ENCODE measurements at regions not wholly inside any gene's neighbourhood (a gene's known extent, or its start where the extent isn't known, plus 50 kb on each side); places are given as distances from the start of the nearest gene placed in this dataset.

GRCh38 chr4:13108096-13108495 lies 376.0 kb downstream of the RAB28 start (continued):
- TF ChIP-seq ATF2 (CRISPR knock-in tag; IDR thresholded peaks at IDR 0.05; ENCODE audit: borderline replicate concordance, low read depth) (no peak), KAT7 (CRISPR knock-in tag; IDR thresholded peaks at IDR 0.05; ENCODE audit: borderline replicate concordance) (no peak), AR (CRISPR knock-in tag; IDR thresholded peaks at IDR 0.05) (no peak), NR3C1 (CRISPR knock-in tag; conservative IDR thresholded peaks at IDR 0.05; ENCODE audit: low read depth) (no peak), PREB (CRISPR knock-in tag; IDR thresholded peaks at IDR 0.05; ENCODE audit: borderline replicate concordance) (no peak), CBFB (CRISPR knock-in tag; IDR thresholded peaks at IDR 0.05; ENCODE audit: low read depth) (no peak)

GRCh38 chr4:13103382-13104015 lies 380.6 kb downstream of the RAB28 start:
- ChIA-PET POLR2A (no interaction called here), CTCF (interaction anchor here (1.5 kb wide), 1 partner anchor 38 kb away, joined by 3 read pairs; no protein-coding TSS in a partner anchor)
- Mint-ChIP-seq H3K9me3 (peaks cover 14% of the 10 kb centered on the region), H3K27ac (no peak overlapping the region), H3K4me3 (no peak overlapping the region), H3K36me3 (peaks cover 13% of the 10 kb centered on the region), H3K4me1 (no peaks in the 10 kb centered on the region), H3K27me3 (ENCODE audit: low read depth) (no peaks in the 10 kb centered on the region)
- peak; percentile 92 for ATAC-seq
- peak; percentile 16 for DNase-seq (ENCODE audit: low spot score)
- no peak for TF ChIP-seq SMAD4 (CRISPR knock-in tag; IDR thresholded peaks at IDR 0.05)
- TF ChIP-seq ZNF121 (CRISPR knock-in tag; IDR thresholded peaks at IDR 0.05) = no peak
- TF ChIP-seq OVOL2 (CRISPR knock-in tag; IDR thresholded peaks at IDR 0.05; ENCODE audit: borderline replicate concordance) = no peak
- TF ChIP-seq NR2C2 (CRISPR knock-in tag; IDR thresholded peaks at IDR 0.05) = no peak
- no peak for TF ChIP-seq NFYB (CRISPR knock-in tag; conservative IDR thresholded peaks at IDR 0.05; ENCODE audit: low read depth)
- no peak for TF ChIP-seq ZNF512 (CRISPR knock-in tag; IDR thresholded peaks at IDR 0.05; ENCODE audit: borderline replicate concordance)
- TF ChIP-seq GABPB1 (CRISPR knock-in tag; IDR thresholded peaks at IDR 0.05) = no peak
- no peak for TF ChIP-seq ZNF416 (CRISPR knock-in tag; IDR thresholded peaks at IDR 0.05)

- Mint-ChIP-seq H3K4me1 (no peaks in the 10 kb centered on the region), H3K9me3 (peaks cover 2% of the 10 kb centered on the region), H3K36me3 (peaks cover 1% of the 10 kb centered on the region; the same call in 1 of the 2 replicates), H3K27me3 (ENCODE audit: low read depth) (no peaks in the 10 kb centered on the region), H3K27ac (no peak overlapping the region), H3K4me3 (no peak overlapping the region)
- CTCF ChIA-PET = interaction anchor here (1.5 kb wide), 1 partner anchor 37 kb away, joined by 3 read pairs; no protein-coding TSS in a partner anchor
- POLR2A ChIA-PET = no interaction called here
- no peak for DNase-seq (ENCODE audit: low spot score)
- ATAC-seq = no peak
- no peak for TF ChIP-seq GTF2I (CRISPR knock-in tag; conservative IDR thresholded peaks at IDR 0.05)
- no peak for TF ChIP-seq ZNF281 (CRISPR knock-in tag; IDR thresholded peaks at IDR 0.05)
- TF ChIP-seq OVOL2 (CRISPR knock-in tag; IDR thresholded peaks at IDR 0.05; ENCODE audit: borderline replicate concordance) = no peak
- no peak for TF ChIP-seq CTCF (IDR thresholded peaks at IDR 0.05)
- TF ChIP-seq TCF7 (CRISPR knock-in tag; IDR thresholded peaks at IDR 0.05; ENCODE audit: low read depth) = no peak
- TF ChIP-seq ZSCAN18 (CRISPR knock-in tag; IDR thresholded peaks at IDR 0.05) = no peak
Observed at GRCh38 chr4:13102092-13102742, 381.9 kb downstream of the RAB28 start.
